GM10248 (cell line): ENCODE measurements at regions not wholly inside any gene's neighbourhood (a gene's known extent, or its start where the extent isn't known, plus 50 kb on each side); places are given as distances from the start of the nearest gene placed in this dataset.

Experiments
- CTCF ChIA-PET: fragments of 300-600 bp; sonication (Branson Sonifier 250); formaldehyde crosslinking; extraction: SDS; loops from one replicate; lab custom pipeline; 2021; ENCODE audit warnings: antibody characterized with exemption; lab: Yijun Ruan, JAX
- POLR2A ChIA-PET: fragments of 350-650 bp; sonication (Branson Sonifier 250); formaldehyde crosslinking; extraction: SDS; loops from one replicate; lab custom pipeline; 2020; ENCODE audit warnings: antibody characterized with exemption; lab: Yijun Ruan, JAX
- DNase-seq: peaks from one replicate; pipeline ENCODE4 v3.0.0; 2012; ENCODE audit errors: extremely low spot score
- CTCF ChIP-seq: IDR thresholded peaks from 2 replicates; pipeline ENCODE4 v1.5.1; 2012; ENCODE audit warnings: mild to moderate bottlenecking, low read depth; ENCODE audit errors: extremely low read depth, missing control alignments, control extremely low read depth

GRCh38 chr10:129410688-129411392, 56.2 kb upstream of the MGMT start:
- ChIA-PET CTCF (no interaction called here), POLR2A (no interaction called here)
- no peak for TF ChIP-seq CTCF
- no peak for DNase-seq

GRCh38 chr10:129411393-129411705, 55.7 kb upstream of the MGMT start:
- ChIA-PET CTCF (no interaction called here), POLR2A (no interaction called here)
- no peak for DNase-seq
- no peak for TF ChIP-seq CTCF

- ChIA-PET POLR2A (no interaction called here), CTCF (no interaction called here)
- no peak for DNase-seq
- TF ChIP-seq CTCF = no peak
These were observed 55.3 kb upstream of the MGMT start for GRCh38 chr10:129411772-129412171.

- DNase-seq = no peak
- no peak for TF ChIP-seq CTCF
- ChIA-PET CTCF (no interaction called here), POLR2A (no interaction called here)
These were observed 54.0 kb upstream of the MGMT start for GRCh38 chr10:129413024-129413423.

GRCh38 chr10:129415215-129416140, 51.6 kb upstream of the MGMT start:
- no peak for TF ChIP-seq CTCF
- DNase-seq = no peak
- ChIA-PET POLR2A (no interaction called here), CTCF (no interaction called here)

GRCh38 chr10:129416155-129416554, 50.9 kb upstream of the MGMT start:
- CTCF ChIA-PET = no interaction called here
- TF ChIP-seq CTCF = no peak
- DNase-seq = no peak
- POLR2A ChIA-PET = no interaction called here
